GM10266 (cell line): ENCODE measurements at regions not wholly inside any gene's neighbourhood (a gene's known extent, or its start where the extent isn't known, plus 50 kb on each side); places are given as distances from the start of the nearest gene placed in this dataset.
A peak's percentile ranks its signal among the peaks of the same experiment; 100 is the strongest.

Source experiments
- DNase-seq: peaks from one replicate; pipeline ENCODE4 v3.0.0; 2012; ENCODE audit errors: extremely low spot score
- TF ChIP-seq, protein P1 (sequence below): IDR thresholded peaks from 2 replicates; pipeline ENCODE4 v1.5.1; 2012; ENCODE audit warnings: mild to moderate bottlenecking, low read depth; ENCODE audit not compliant: control insufficient read depth, insufficient read depth; ENCODE audit errors: missing control alignments

DNA sequence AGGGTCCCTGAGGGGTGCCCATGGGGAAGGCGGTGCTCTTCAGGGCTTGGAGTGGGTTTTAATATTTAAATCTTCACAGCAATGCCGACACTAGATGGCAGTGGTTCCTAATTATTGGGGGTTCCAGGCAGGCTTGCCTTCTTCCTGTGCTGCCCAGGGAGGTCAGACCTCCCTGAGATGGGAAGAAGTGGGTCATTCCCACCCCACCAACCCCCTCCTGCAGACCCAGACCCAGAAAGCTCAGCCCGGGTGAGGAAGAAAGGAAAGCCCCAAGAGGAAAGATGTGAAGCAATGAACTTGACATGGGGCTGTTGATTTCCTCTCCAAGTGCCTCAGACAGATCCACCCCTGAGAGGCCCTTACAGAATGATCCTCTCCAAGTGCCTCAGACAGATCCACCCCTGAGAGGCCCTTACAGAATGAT lies 85.1 kb upstream of the LANCL2 start:
- TF ChIP-seq, protein P1, sequence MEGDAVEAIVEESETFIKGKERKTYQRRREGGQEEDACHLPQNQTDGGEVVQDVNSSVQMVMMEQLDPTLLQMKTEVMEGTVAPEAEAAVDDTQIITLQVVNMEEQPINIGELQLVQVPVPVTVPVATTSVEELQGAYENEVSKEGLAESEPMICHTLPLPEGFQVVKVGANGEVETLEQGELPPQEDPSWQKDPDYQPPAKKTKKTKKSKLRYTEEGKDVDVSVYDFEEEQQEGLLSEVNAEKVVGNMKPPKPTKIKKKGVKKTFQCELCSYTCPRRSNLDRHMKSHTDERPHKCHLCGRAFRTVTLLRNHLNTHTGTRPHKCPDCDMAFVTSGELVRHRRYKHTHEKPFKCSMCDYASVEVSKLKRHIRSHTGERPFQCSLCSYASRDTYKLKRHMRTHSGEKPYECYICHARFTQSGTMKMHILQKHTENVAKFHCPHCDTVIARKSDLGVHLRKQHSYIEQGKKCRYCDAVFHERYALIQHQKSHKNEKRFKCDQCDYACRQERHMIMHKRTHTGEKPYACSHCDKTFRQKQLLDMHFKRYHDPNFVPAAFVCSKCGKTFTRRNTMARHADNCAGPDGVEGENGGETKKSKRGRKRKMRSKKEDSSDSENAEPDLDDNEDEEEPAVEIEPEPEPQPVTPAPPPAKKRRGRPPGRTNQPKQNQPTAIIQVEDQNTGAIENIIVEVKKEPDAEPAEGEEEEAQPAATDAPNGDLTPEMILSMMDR, result peak; percentile 75
- peak; percentile 73 for DNase-seq

DNA sequence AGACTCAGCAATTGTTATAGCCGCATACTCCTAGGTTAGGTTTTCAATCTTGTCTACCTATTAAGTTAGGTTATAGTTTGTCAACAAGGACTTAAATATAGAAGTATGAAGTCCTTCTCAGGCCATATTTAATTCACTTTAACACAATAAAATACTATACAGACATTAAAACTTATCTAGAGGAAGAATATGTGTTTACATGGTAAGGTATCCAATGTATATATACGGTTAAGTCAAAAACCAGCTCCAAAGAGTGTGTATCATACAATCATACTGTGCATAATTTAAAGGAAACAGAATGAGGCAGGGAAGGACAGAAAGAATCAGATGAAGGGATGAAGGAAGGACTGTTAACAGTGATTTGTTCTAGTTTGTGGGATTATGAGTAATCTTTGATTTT lies 79.5 kb upstream of the LANCL2 start:
- DNase-seq, result no peak
- TF ChIP-seq, protein P1, result no peak

DNA sequence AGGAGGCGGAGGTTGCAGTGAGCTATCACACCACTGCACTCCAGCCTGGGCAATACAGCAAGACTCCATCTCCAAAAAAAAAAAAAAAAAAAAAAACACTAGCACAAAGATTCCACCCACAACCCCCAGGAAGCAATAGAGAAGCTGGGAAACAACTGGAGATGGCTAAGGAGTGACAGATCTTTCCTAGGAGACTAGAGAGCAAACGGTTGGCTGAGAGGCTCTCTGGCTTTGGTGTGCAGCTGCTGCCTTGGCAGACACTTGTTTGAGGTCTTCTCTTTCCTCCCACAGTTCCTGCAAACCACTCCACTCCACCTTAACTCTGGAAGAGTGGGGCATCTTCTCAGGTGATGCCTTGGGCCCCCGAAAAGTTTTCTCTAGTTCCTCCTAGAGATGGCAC lies 78.5 kb upstream of the LANCL2 start:
- TF ChIP-seq, protein P1, result no peak
- DNase-seq, result no peak

DNA sequence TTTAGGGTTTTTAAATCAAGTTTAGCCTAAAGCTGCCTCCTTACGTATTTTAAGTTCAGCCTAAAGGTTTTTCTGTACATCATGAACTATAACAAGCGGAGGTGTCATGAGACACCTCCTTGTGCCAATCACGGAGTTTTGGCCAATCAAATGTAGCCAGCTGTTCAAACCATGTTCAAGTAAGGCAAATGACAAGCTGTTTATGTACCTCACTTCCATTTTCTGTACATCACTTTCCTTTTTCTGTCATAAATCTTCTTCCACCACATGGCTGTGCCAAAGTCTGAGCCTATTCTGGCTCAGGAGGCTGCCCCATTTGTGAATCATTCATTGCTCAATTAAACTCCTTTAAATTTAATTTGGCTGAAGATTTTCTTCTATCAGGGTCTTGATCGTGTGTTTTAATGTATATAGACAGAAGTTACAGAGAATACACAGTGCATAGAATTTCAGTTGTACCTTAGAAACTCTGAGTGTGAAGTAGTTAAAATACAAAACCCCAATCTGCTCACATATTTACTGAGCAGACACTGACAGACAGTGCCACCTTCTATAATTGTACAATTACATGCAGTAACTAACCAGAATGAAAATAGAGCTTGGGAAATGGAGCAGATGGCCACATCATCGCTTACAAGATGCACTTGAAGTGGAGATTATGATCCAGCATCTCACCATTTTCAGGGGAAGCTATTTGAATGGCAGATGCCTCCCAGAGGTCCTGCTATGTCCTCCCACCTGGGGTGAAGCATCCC lies 76.9 kb upstream of the LANCL2 start:
- DNase-seq, result no peak

DNA sequence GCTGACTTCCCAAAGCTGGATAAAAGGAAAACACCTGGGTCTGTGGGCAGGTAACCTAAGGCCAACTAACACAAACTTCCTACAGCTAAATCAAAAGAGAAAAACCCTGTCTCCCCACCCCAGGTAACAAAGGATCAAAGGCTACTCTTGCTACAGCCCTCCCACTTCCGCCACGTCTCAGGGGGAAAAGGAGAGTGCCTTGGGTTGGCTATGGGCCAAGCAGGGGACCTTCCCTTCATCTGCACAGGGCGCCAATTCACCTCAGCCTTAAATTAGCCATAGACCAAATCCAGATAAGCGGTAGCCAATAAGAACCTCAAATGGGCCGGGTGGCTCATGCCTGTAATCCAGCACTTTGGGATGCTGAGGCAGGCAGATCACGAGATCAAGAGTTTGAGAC lies 69.1 kb upstream of the LANCL2 start:
- no peak for DNase-seq
- TF ChIP-seq, protein P1, result no peak

More for the DNA sequence above, 76.9 kb upstream of the LANCL2 start:
- TF ChIP-seq, protein P1, result peak; percentile 8

DNA sequence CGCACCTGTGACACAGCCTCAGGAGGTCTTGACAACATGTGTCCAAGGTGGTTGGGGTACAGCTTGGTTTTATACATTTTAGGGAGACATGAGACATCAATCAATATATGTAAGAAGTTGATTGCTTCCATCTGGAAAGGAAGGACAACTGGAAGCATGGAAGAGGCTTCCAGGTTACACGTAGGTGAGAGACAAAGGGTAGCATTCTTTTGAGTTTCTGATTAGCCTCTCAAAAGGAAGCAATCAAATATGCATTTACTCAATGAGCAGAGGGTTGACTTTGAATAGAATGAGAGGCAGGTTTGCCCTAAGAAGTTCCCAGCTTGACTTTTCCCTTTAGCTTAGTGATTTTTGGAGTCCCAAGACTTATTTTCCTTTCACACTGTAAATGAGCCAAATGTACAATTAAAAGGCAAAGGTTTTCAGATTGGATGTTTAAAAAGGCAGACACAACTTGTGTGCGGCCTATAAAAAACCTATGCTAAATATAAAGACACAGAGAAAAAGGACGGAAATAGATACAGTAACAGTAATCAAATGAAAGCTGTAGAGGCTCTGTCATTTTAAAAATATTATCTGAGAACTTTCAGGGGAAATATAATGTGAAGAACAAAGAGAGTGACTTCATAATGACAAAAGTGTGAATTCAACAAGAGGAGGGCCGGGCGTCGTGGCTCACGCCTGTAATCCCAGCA lies 65.7 kb upstream of the LANCL2 start:
- TF ChIP-seq, protein P1, result no peak
- DNase-seq, result no peak

DNA sequence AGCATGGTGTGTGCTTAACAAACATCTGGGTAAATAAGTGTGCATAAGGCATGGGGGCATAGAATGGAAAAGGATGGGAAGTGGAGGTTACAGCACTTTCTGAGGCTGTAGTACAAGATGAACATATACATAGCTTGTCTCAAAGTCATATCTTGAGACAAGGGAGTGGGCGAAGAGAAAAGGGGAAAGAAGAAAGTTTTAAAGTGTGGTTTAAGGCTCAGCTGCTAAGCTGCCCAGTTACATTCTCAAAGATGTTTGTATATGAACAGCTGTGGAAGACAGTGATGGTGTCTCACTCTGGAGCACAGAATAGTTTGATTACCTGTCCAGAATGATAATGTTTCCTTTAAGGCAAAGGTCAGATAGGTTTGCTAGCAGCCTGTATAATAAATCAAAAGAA lies 61.9 kb upstream of the LANCL2 start:
- no peak for DNase-seq
- TF ChIP-seq, protein P1, result no peak
